GM12878 (cell line): ENCODE measurements at regions not wholly inside any gene's neighbourhood (a gene's known extent, or its start where the extent isn't known, plus 50 kb on each side); places are given as distances from the start of the nearest gene placed in this dataset.

Experiments used
- CEBPB ChIP-seq, 2 experiments: fragments of 150-350 bp in 1 of 2; IDR thresholded peaks; 2 replicates each; pipeline ENCODE4 v1.6.1; 2012 to 2014; ENCODE audit warnings: low read depth in 2 of 2, low read length in 2 of 2, borderline replicate concordance in 1 of 2, inconsistent platforms in 1 of 2
- KDM1A ChIP-seq: fragments of 200-600 bp; sonication (generic); IDR thresholded peaks from 2 replicates; pipeline ENCODE4 v1.6.1; 2016; ENCODE audit warnings: borderline replicate concordance
- POLR2AphosphoS2 ChIP-seq: IDR thresholded peaks from 2 replicates; pipeline ENCODE4 v1.6.1; 2011; ENCODE audit warnings: low read depth, mild to moderate bottlenecking, low read length, improper control_type of control experiment, moderate library complexity
- SIX5 ChIP-seq: IDR thresholded peaks from 2 replicates; pipeline ENCODE4 v1.6.1; 2011; ENCODE audit warnings: mild to moderate bottlenecking, low read depth, low read length, moderate library complexity; ENCODE audit not compliant: severe bottlenecking
- SRF ChIP-seq, 2 experiments: IDR thresholded peaks; 2 replicates each; pipeline ENCODE4 v1.6.1; 2011; ENCODE audit warnings: low read depth in 2 of 2, low read length in 2 of 2, mild to moderate bottlenecking in 1 of 2, moderate library complexity in 1 of 2
- ZNF274 ChIP-seq: IDR thresholded peaks from one replicate; pipeline ENCODE4 v1.8.0; 2011; ENCODE audit not compliant: insufficient read length, insufficient read depth

GRCh38 chr3:117565777-117566176 lies 856.2 kb downstream of the TUSC7 start:
- TF ChIP-seq SRF (IDR thresholded peaks at IDR 0.05; ENCODE audit: low read depth in 2 of 2, low read length in 2 of 2) (no peak), CEBPB (IDR thresholded peaks at IDR 0.05; ENCODE audit: borderline replicate concordance in 1 of 2, low read depth in 2 of 2, low read length in 2 of 2) (no peak), KDM1A (no peak), ZNF274 (no peak), SIX5 (no peak), POLR2AphosphoS2 (no peak)
